ENCODE measurements at regions not wholly inside any gene's neighbourhood (a gene's known extent, or its start where the extent isn't known, plus 50 kb on each side); places are given as distances from the start of the nearest gene placed in this dataset.

DNA sequence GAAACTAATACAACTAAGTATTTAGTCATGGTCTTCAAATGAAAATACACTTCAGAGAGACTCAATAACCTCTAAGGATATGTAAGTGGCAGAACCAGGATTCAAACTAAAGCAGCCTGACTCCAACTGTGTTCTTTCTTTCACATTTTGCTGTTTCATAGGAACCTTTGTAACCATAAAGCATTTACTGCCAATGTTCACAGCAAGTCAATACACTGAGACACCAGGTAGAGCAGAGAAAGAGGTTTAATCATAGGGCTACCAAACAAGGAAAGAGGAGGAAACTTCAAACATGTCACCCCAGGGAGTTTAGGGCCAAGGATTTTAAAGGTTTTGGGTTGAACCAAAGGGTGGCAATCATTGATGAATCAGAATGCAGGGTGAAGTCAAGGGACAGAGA lies 263.1 kb upstream of the PTGER4 start:
- TF ChIP-seq, protein P1, sequence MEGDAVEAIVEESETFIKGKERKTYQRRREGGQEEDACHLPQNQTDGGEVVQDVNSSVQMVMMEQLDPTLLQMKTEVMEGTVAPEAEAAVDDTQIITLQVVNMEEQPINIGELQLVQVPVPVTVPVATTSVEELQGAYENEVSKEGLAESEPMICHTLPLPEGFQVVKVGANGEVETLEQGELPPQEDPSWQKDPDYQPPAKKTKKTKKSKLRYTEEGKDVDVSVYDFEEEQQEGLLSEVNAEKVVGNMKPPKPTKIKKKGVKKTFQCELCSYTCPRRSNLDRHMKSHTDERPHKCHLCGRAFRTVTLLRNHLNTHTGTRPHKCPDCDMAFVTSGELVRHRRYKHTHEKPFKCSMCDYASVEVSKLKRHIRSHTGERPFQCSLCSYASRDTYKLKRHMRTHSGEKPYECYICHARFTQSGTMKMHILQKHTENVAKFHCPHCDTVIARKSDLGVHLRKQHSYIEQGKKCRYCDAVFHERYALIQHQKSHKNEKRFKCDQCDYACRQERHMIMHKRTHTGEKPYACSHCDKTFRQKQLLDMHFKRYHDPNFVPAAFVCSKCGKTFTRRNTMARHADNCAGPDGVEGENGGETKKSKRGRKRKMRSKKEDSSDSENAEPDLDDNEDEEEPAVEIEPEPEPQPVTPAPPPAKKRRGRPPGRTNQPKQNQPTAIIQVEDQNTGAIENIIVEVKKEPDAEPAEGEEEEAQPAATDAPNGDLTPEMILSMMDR (IDR thresholded peaks at IDR 0.05) = no peak

DNA sequence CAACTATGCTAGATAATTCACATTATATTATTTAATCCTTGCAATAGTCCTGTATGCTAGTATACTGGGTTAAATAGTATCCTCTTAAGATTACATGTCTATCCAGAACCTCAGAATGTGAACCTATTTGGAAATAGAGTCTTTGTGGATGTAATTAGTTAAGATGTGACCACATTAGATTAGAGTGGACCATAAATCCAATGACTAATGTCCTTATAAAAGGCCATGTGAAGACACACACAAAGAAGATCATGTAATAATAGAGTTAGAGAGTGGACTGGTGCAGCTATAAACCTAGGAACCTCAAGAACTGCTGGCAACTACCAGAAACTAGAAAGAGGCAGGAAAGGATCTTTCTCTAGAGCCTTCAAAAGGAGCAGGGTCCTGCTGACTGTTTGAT lies 263.6 kb upstream of the PTGER4 start:
- TF ChIP-seq, protein P1 (IDR thresholded peaks at IDR 0.05) = no peak

DNA sequence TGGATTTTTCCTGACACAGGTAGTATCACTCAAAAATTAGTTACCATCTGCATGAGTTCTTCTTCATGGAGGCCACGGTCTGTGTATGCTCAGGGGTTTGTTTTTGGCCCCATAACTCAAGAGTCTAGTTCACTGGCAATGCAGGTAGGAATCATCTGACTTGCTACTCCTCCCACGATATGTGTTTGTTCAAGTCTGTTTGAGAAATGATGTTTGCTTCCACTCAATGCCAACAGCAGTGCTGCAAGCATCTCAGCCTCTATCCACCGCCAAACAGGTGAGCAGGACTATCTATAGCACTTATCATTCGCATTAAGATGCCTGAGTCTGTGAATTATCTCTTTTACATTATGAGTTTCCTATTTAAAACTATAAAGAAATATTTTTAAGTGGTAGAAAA lies 264.8 kb upstream of the PTGER4 start:
- TF ChIP-seq, protein P1 (IDR thresholded peaks at IDR 0.05) = no peak

DNA sequence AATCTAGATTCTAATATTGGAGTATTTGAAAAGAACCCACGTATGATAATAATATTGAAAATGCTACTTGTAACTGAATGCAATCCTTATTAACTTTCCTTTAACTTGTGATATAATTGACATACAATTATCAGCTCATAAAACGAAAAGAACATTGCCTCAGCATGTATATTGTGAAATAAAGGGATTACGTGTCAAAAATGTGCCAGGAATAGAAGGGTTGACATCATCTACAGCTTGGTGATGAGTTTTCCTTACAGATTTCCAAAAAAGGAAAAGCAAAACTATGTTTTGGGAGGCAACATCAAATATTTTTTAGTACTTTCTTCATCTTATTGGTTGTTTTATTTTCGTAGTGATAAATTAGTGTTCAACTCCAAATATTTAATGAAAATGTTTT lies 266.0 kb upstream of the PTGER4 start:
- TF ChIP-seq, protein P1 (IDR thresholded peaks at IDR 0.05) = no peak

DNA sequence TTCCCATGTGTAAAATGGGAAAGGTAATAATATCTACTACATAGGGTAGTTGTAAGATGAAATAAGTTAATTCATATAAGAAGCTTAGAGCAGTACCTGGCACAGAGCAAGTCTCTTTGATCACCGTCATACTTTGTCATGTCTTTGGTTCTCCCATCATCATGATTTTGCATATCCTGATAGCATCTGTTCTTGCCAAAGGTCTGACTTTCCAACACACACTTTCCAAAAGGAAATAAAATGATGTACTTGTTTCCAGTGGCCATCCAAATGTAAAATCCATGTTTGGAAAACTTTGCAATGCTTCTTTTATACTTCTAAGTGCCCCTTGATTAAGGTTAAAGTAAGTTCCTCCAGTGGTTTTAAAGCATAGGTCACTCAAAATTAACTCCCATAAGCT lies 266.9 kb upstream of the PTGER4 start:
- TF ChIP-seq, protein P1 (IDR thresholded peaks at IDR 0.05) = no peak

DNA sequence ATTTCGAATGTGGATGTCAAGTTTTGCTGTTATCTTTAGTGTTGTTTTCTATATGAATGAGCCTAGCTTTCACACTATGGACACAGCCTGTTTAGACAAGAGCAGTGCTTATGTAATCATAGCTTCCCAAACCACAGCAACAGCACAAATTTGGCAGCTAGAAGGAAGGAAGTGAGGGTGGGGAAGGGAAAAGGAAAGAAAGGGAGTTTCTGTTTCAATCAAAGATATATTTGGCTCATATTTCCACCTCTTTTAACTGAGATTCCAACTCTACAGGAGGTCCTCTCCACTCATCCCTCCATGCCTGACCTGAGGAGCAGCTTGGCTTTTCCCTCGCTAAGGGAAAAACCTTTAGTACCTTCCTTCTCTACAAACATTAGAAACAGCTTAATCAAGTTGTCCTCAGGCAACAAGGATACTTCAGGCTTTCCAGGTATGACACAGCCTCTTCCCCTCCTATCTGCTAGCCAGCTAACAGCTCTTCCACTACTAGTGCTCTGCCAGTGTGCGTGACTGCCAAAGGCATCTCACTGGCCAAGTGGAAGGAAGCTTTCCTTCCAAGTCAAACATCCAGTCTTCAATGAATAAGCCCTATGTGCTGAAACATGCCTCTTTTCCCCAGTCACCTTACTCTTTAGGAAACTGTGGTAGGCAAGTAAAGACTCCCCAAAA lies 268.6 kb upstream of the PTGER4 start:
- TF ChIP-seq, protein P1 (IDR thresholded peaks at IDR 0.05) = no peak

DNA sequence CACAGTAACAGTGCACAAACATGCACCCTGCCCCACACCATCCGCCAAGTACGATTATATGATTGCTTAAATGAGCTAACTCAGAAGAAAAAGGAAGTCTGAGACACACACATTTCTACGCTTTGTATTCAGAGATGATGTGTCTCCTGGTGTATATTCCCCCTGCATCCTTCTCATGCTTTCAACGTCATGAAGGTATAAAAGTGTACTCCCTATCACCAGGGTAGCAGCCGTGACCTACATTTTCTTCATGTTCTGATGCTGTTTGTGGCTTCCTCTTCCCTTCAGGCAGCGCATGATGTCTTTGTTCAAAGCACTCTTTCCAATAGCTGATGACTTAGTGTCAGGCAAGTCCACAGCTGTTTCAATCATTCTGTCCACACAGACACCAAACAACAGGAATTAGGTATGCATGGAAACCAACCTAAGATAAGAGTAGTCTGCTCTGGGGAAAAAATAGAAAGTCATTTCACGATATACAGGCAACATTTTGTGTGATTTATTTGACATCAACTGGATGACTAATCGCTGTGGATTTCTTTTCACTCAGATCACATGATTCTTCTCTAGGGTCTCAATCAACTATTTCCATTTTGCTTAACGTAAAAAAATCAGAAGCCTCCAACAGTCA lies 269.4 kb upstream of the PTGER4 start:
- TF ChIP-seq, protein P1 (IDR thresholded peaks at IDR 0.05) = no peak
